ENCODE measurements at regions not wholly inside any gene's neighbourhood (a gene's known extent, or its start where the extent isn't known, plus 50 kb on each side); places are given as distances from the start of the nearest gene placed in this dataset.
A peak's percentile ranks its signal among the peaks of the same experiment; 100 is the strongest.
"Not testable (repeated sequence)": the region's sequence is repeated elsewhere in the genome, so short reads cannot be mapped to it uniquely, and the experiment has no call there.

- no peak for DNase-seq
Measured at GRCh38 chrX:16067886-16068515, 55.4 kb upstream of the GRPR start.

GRCh38 chrX:16063921-16064320 is 59.4 kb upstream of the GRPR start:
- no peak for DNase-seq

- no peak for DNase-seq
Measured at GRCh38 chrX:16063141-16063540, 60.2 kb upstream of the GRPR start.

GRCh38 chrX:16061296-16061695 is 62.1 kb upstream of the GRPR start:
- no peak for DNase-seq

- DNase-seq, result no peak
Measured at GRCh38 chrX:16060252-16060651, 63.1 kb upstream of the GRPR start.

GRCh38 chrX:16049126-16049525 is 74.2 kb upstream of the GRPR start:
- not testable (repeated sequence) for DNase-seq

GRCh38 chrX:16042980-16043379 is 80.4 kb upstream of the GRPR start:
- no peak for DNase-seq

- DNase-seq, result no peak
Measured at GRCh38 chrX:16039834-16040233, 83.5 kb upstream of the GRPR start.

- DNase-seq, result no peak
Measured at GRCh38 chrX:16039363-16039762, 84.0 kb upstream of the GRPR start.

- DNase-seq, result no peak
Measured at GRCh38 chrX:16033331-16033730, 90.0 kb upstream of the GRPR start.

GRCh38 chrX:16028576-16028975 is 94.8 kb upstream of the GRPR start:
- no peak for DNase-seq

GRCh38 chrX:16023790-16024734 is 99.3 kb upstream of the GRPR start:
- DNase-seq, result no peak

- no peak for DNase-seq
Measured at GRCh38 chrX:16022580-16023200, 100.7 kb upstream of the GRPR start.

- DNase-seq, result no peak
Measured at GRCh38 chrX:16018291-16018690, 105.1 kb upstream of the GRPR start.

GRCh38 chrX:16014171-16014570 is 109.2 kb upstream of the GRPR start:
- DNase-seq, result no peak

- DNase-seq, result no peak
Measured at GRCh38 chrX:16012250-16012649, 111.1 kb upstream of the GRPR start.

GRCh38 chrX:16005917-16006316 is 117.4 kb upstream of the GRPR start:
- DNase-seq, result no peak

GRCh38 chrX:16002185-16002584 is 121.2 kb upstream of the GRPR start:
- DNase-seq, result peak; percentile 60

GRCh38 chrX:15998350-15998749 is 125.0 kb upstream of the GRPR start:
- DNase-seq, result no peak

GRCh38 chrX:15989716-15990115 is 133.6 kb upstream of the GRPR start:
- DNase-seq, result no peak

- peak; percentile 69 for DNase-seq
Measured at GRCh38 chrX:15988661-15989603, 134.3 kb upstream of the AP1S2 start.

- DNase-seq, result no peak
Measured at GRCh38 chrX:15985937-15986336, 131.3 kb upstream of the AP1S2 start.

- no peak for DNase-seq
Measured at GRCh38 chrX:15983034-15983433, 128.4 kb upstream of the AP1S2 start.

Data from islet precursor cell (in vitro differentiated cells).